A549 (cell line): ENCODE measurements at regions not wholly inside any gene's neighbourhood (a gene's known extent, or its start where the extent isn't known, plus 50 kb on each side); places are given as distances from the start of the nearest gene placed in this dataset.

Experiments used
- ATAC-seq, 2 experiments: fragments of 200-7000 bp in 1 of 2; fragments of >200 bp in 1 of 2; cut with Nextera tagmentation in 1 of 2; cut with Tn5 transposase in 1 of 2; 3 replicates each; pipeline versions ENCODE4 v1.8.0 to v1.9.1; 2018 to 2020; ENCODE audit warnings: mild to moderate bottlenecking in 1 of 2, moderate library complexity in 1 of 2
- CTCF ChIA-PET: fragments of 300-600 bp; sonication (Branson Sonifier 250); formaldehyde crosslinking; extraction: SDS; loops from one replicate; lab custom pipeline; 2021; ENCODE audit warnings: antibody characterized with exemption, inconsistent platforms; lab: Yijun Ruan, JAX
- POLR2A ChIA-PET: fragments of 350-600 bp; formaldehyde crosslinking; extraction: SDS; loops from one replicate; lab custom pipeline; 2021; ENCODE audit warnings: antibody characterized with exemption, inconsistent platforms; lab: Yijun Ruan, JAX
- DNase-seq, 2 experiments: peaks; one replicate each; pipeline versions ENCODE4 v3.0.0 to v3.0.0-alpha.2; 2011 to 2016; ENCODE audit warnings: low read depth in 1 of 2, low spot score in 1 of 2
- FAIRE-seq: peaks from 2 replicates; lab custom pipeline; 2011; peaks lifted over from hg19 to GRCh38; lab: Jason Lieb, UNC
- H3K27ac ChIP-seq, 2 experiments: fragments of >200 bp; sonication (Bioruptor Twin); formaldehyde crosslinking; 3 replicates each; pipeline ENCODE4 v1.5.1; 2016 to 2017
- H3K4me1 ChIP-seq: fragments of >200 bp; sonication (Bioruptor Twin); formaldehyde crosslinking; 3 replicates; pipeline ENCODE4 v1.6.1; 2016
- H3K4me2 ChIP-seq: fragments of >200 bp; sonication (Bioruptor Twin); formaldehyde crosslinking; 3 replicates; pipeline ENCODE4 v1.6.1; 2016
- H3K4me3 ChIP-seq: fragments of >200 bp; sonication (Bioruptor Twin); formaldehyde crosslinking; 3 replicates; pipeline ENCODE4 v1.5.1; 2016
- H3K9me3 ChIP-seq: fragments of >200 bp; sonication (Bioruptor Twin); formaldehyde crosslinking; 3 replicates; pipeline ENCODE4 v1.6.1; 2016
- CBX2 ChIP-seq: fragments of 200-600 bp; sonication (generic); IDR thresholded peaks from 2 replicates; pipeline ENCODE4 v1.6.1; 2016; ENCODE audit warnings: low read depth, mild to moderate bottlenecking, borderline replicate concordance
- CHD2 ChIP-seq: fragments of 150-350 bp; IDR thresholded peaks from 2 replicates; pipeline ENCODE4 v1.6.1; 2014; ENCODE audit warnings: low read length; ENCODE audit not compliant: partially characterized antibody
- EHMT2 ChIP-seq: fragments of 200-600 bp; sonication (generic); IDR thresholded peaks from 2 replicates; pipeline ENCODE4 v1.6.1; 2016; ENCODE audit warnings: antibody characterized with exemption, low read depth, mild to moderate bottlenecking, moderate library complexity
- ESRRA ChIP-seq: fragments of 150-350 bp; IDR thresholded peaks from 2 replicates; pipeline ENCODE4 v1.6.1; 2014; ENCODE audit warnings: mild to moderate bottlenecking, low read length, borderline replicate concordance
- FOSB ChIP-seq: fragments of 250-450 bp; sonication (Bioruptor Pico); IDR thresholded peaks from 2 replicates; pipeline ENCODE4 v1.5.0; 2020; ENCODE audit warnings: mild to moderate bottlenecking, moderate library complexity
- HDAC2 ChIP-seq: fragments of 200-600 bp; sonication (generic); IDR thresholded peaks from 2 replicates; pipeline ENCODE4 v1.6.1; 2016
- JUN ChIP-seq, 2 experiments: fragments of >200 bp; sonication (Bioruptor Twin); formaldehyde crosslinking; IDR thresholded peaks; 2 replicates in 1 of 2; 3 replicates in 1 of 2; pipeline ENCODE4 v1.6.1; 2016 to 2017
- JUNB ChIP-seq: fragments of >200 bp; sonication (Bioruptor Twin); formaldehyde crosslinking; IDR thresholded peaks from 2 replicates; pipeline ENCODE4 v1.6.1; 2016
- KDM5A ChIP-seq: fragments of 200-600 bp; sonication (generic); IDR thresholded peaks from 2 replicates; pipeline ENCODE4 v1.6.1; 2016; ENCODE audit warnings: antibody characterized with exemption, mild to moderate bottlenecking
- MAFK ChIP-seq: fragments of 450-650 bp; IDR thresholded peaks from 2 replicates; pipeline ENCODE4 v1.6.1; 2014; ENCODE audit not compliant: partially characterized antibody
- MAZ ChIP-seq: fragments of 150-350 bp; IDR thresholded peaks from 2 replicates; pipeline ENCODE4 v1.6.1; 2014; ENCODE audit warnings: antibody characterized with exemption, low read depth, low read length, borderline replicate concordance
- NPAS2 ChIP-seq: fragments of 250-450 bp; sonication (Bioruptor Pico); IDR thresholded peaks from 2 replicates; pipeline ENCODE4 v1.8.0; 2022; ENCODE audit warnings: mild to moderate bottlenecking, moderate library complexity, borderline replicate concordance
- PHF8 ChIP-seq: fragments of 200-600 bp; sonication (generic); IDR thresholded peaks from 2 replicates; pipeline ENCODE4 v1.6.1; 2016; ENCODE audit warnings: low read depth, mild to moderate bottlenecking, antibody characterized with exemption, moderate library complexity, borderline replicate concordance
- POLR2A ChIP-seq: IDR thresholded peaks from 2 replicates; pipeline ENCODE4 v1.6.1; 2012; ENCODE audit warnings: mild to moderate bottlenecking, low read length
- RAD21 ChIP-seq, 2 experiments: fragments of >200 bp in 1 of 2; sonication (Bioruptor Twin) in 1 of 2; formaldehyde crosslinking in 1 of 2; IDR thresholded peaks in 1 of 2; conservative IDR thresholded peaks in 1 of 2; 2 replicates in 1 of 2; 3 replicates in 1 of 2; pipeline ENCODE4 v1.6.1; 2012 to 2018; ENCODE audit warnings: inconsistent platforms in 1 of 2
- RARB ChIP-seq: fragments of 250-450 bp; sonication (Bioruptor Pico); IDR thresholded peaks from 2 replicates; pipeline ENCODE4 v1.8.0; 2021; ENCODE audit warnings: mild to moderate bottlenecking, moderate library complexity
- RCOR1 ChIP-seq: fragments of 150-350 bp; IDR thresholded peaks from 2 replicates; pipeline ENCODE4 v1.6.1; 2014; ENCODE audit warnings: antibody characterized with exemption, low read length, low read depth
- ZFP36 ChIP-seq: fragments of 450-650 bp; IDR thresholded peaks from 2 replicates; pipeline ENCODE4 v1.6.1; 2014; ENCODE audit warnings: borderline replicate concordance; ENCODE audit not compliant: partially characterized antibody
- ZNF302 ChIP-seq: fragments of 250-450 bp; sonication (Bioruptor Pico); IDR thresholded peaks from 2 replicates; pipeline ENCODE4 v1.9.0; 2021; ENCODE audit warnings: inconsistent platforms, mild to moderate bottlenecking, moderate library complexity
- ZSCAN20 ChIP-seq: fragments of 250-450 bp; sonication (Bioruptor Pico); IDR thresholded peaks from 2 replicates; pipeline ENCODE4 v1.8.0; 2022; ENCODE audit warnings: mild to moderate bottlenecking, moderate library complexity
- WGBS: methylation state at CpG from one replicate; pipeline ENCODE4 v1.1.6; 2017; ENCODE audit errors: missing lambda C conversion rate; 5-methylcytosine and 5-hydroxymethylcytosine counted together
- TF ChIP-seq, protein P1 (sequence below): fragments of 250-450 bp; sonication (Bioruptor Pico); IDR thresholded peaks from 2 replicates; pipeline ENCODE4 v1.5.0; 2021; ENCODE audit warnings: mild to moderate bottlenecking, moderate library complexity, borderline replicate concordance
- TF ChIP-seq, protein P2 (sequence below): fragments of >200 bp; sonication (Bioruptor Twin); formaldehyde crosslinking; IDR thresholded peaks from 3 replicates; pipeline ENCODE4 v1.6.1; 2016
- TF ChIP-seq, protein P3 (sequence below): fragments of >200 bp; sonication (Bioruptor Twin); formaldehyde crosslinking; IDR thresholded peaks from 2 replicates; pipeline ENCODE4 v1.6.1; 2016
- TF ChIP-seq, protein P4 (sequence below): IDR thresholded peaks from 2 replicates; pipeline ENCODE4 v1.6.1; 2012; ENCODE audit warnings: low read depth, borderline replicate concordance
- TF ChIP-seq, protein P5 (sequence below): fragments of 200-600 bp; sonication (generic); IDR thresholded peaks from 2 replicates; pipeline ENCODE4 v1.6.1; 2016; ENCODE audit warnings: antibody characterized with exemption, mild to moderate bottlenecking, moderate library complexity

DNA sequence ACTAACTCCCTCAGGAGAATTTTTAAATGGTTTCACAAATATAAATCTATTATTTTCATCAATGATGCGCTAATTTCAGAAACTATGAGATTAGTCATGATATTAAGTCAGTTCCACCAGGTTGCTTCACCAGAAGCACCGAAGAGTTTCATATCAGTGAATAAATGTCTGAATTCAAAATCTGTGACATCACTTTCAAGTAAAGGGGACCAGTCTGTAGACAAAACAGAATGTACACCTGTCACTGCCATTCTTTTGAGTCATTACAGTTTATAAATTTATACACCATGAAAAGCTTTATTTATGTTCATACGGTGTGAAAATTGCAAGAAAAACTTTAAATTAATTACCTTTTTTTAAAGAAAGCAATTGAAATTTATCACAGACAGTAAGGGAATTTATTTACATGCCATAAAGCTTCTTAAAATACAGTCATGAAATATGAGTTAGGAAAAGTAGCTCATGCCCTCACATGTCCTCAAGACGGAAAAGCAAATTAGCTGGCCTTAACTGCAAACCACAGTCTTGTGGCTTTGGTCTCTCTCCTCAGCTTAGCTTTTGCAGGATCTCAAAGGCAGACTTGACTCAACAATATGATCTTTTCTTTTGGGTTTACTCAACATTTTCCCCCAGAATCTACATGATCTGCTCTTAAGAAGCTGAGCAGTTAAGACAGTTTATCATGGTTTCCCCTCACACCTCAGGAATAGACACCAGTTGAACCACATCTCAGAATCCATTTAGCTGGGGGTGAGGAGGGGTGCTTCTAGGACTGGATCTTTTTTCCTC is 177.7 kb upstream of the MCHR2 start:
- ChIA-PET CTCF (interaction anchor here (0.7 kb wide), 1 partner anchor 309 kb away, joined by 3 read pairs; no protein-coding TSS in a partner anchor), POLR2A (no interaction called here)
- Histone ChIP-seq H3K9me3 (no peaks in the 10 kb centered on the region), H3K4me2 (no peak overlapping the region), H3K27ac (no peak overlapping the region), H3K4me1 (peaks cover 17% of the 10 kb centered on the region), H3K4me3 (no peak overlapping the region)
- no peak for FAIRE-seq
- no peak for DNase-seq
- ATAC-seq: no peak
- no peak for TF ChIP-seq ZFP36
- no peak for TF ChIP-seq EHMT2
- TF ChIP-seq NPAS2 (CRISPR knock-in tag): no peak
- TF ChIP-seq CHD2: no peak
- no peak for TF ChIP-seq RCOR1
- TF ChIP-seq ESRRA: no peak
- no peak for TF ChIP-seq POLR2A
- TF ChIP-seq JUNB: no peak
- TF ChIP-seq, protein P1, sequence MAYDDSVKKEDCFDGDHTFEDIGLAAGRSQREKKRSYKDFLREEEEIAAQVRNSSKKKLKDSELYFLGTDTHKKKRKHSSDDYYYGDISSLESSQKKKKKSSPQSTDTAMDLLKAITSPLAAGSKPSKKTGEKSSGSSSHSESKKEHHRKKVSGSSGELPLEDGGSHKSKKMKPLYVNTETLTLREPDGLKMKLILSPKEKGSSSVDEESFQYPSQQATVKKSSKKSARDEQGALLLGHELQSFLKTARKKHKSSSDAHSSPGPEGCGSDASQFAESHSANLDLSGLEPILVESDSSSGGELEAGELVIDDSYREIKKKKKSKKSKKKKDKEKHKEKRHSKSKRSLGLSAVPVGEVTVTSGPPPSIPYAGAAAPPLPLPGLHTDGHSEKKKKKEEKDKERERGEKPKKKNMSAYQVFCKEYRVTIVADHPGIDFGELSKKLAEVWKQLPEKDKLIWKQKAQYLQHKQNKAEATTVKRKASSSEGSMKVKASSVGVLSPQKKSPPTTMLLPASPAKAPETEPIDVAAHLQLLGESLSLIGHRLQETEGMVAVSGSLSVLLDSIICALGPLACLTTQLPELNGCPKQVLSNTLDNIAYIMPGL (CRISPR knock-in tag): no peak
- 69% methylated on average over 4 of the region's 4 CpGs for WGBS

DNA sequence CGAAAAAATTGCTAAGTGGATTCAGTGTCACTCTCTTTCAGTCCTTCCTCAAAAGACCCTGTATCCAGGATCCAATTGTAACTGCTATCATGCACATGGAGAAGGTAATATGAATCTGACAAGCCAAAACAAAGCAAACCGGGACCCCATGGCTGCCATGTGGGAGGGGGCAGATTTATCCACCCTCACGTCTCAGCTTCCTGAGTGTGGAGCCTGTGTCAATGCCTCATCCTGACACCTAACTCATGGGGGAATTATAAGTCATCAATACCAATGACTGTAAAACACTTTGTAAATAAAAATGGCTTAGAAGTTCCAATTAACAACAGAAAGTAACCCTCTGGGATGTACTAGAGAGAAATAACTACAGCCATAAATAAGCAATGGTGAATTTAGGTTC is 174.1 kb upstream of the MCHR2 start:
- no peaks in the 10 kb centered on the region for H3K4me1 ChIP-seq
- FAIRE-seq: no peak
- no peak overlapping the region for H3K4me3 ChIP-seq
- H3K9me3 ChIP-seq: no peaks in the 10 kb centered on the region
- no peak for DNase-seq
- no peak overlapping the region for H3K27ac ChIP-seq
- TF ChIP-seq CBX2: no peak
- TF ChIP-seq HDAC2: no peak
- no peak for TF ChIP-seq ZSCAN20
- TF ChIP-seq, protein P2, sequence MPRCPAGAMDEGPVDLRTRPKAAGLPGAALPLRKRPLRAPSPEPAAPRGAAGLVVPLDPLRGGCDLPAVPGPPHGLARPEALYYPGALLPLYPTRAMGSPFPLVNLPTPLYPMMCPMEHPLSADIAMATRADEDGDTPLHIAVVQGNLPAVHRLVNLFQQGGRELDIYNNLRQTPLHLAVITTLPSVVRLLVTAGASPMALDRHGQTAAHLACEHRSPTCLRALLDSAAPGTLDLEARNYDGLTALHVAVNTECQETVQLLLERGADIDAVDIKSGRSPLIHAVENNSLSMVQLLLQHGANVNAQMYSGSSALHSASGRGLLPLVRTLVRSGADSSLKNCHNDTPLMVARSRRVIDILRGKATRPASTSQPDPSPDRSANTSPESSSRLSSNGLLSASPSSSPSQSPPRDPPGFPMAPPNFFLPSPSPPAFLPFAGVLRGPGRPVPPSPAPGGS: no peak
- no peak for TF ChIP-seq FOSB (CRISPR knock-in tag)
- TF ChIP-seq RARB (CRISPR knock-in tag): no peak
- TF ChIP-seq ESRRA: no peak
- no peak for TF ChIP-seq KDM5A
- no peak for TF ChIP-seq ZNF302 (CRISPR knock-in tag)
- TF ChIP-seq MAZ: no peak
- TF ChIP-seq, protein P3, sequence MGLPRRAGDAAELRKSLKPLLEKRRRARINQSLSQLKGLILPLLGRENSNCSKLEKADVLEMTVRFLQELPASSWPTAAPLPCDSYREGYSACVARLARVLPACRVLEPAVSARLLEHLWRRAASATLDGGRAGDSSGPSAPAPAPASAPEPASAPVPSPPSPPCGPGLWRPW: no peak
- no peak for ATAC-seq
- CTCF ChIA-PET: no interaction called here
- POLR2A ChIA-PET: no interaction called here
- WGBS: 73% methylated on average over 3 of the region's 3 CpGs
- H3K4me2 ChIP-seq: no peak overlapping the region

DNA sequence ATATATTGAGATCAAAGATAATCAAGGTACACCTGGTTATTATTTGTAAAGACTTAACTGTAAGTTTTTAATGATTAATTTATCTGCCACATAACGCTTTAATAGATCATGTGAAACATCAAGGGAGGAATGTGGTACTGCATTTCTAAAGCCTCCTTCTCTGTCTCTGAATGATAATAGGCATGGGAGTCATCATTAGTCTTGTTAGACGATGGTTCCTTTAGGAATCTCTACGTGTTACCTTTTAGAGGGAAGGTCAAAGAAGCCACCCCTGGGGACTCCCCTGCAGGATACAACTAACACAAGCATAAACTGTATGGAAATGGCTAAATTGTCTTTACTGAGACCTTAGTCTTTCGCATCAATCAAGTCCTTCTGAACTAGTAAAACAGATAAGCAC is 173.6 kb upstream of the MCHR2 start:
- H3K4me1 ChIP-seq: no peaks in the 10 kb centered on the region
- 74% methylated on average over 4 of the region's 4 CpGs for WGBS
- no peak for TF ChIP-seq JUN (IDR thresholded peaks at IDR 0.05)
- TF ChIP-seq PHF8: no peak
- TF ChIP-seq, protein P4, sequence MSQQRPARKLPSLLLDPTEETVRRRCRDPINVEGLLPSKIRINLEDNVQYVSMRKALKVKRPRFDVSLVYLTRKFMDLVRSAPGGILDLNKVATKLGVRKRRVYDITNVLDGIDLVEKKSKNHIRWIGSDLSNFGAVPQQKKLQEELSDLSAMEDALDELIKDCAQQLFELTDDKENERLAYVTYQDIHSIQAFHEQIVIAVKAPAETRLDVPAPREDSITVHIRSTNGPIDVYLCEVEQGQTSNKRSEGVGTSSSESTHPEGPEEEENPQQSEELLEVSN: no peak
- TF ChIP-seq MAZ: no peak
- TF ChIP-seq RAD21 (conservative IDR thresholded peaks at IDR 0.05 in 1 of 2, IDR thresholded peaks at IDR 0.05 in 1 of 2): no peak
- TF ChIP-seq, protein P5, sequence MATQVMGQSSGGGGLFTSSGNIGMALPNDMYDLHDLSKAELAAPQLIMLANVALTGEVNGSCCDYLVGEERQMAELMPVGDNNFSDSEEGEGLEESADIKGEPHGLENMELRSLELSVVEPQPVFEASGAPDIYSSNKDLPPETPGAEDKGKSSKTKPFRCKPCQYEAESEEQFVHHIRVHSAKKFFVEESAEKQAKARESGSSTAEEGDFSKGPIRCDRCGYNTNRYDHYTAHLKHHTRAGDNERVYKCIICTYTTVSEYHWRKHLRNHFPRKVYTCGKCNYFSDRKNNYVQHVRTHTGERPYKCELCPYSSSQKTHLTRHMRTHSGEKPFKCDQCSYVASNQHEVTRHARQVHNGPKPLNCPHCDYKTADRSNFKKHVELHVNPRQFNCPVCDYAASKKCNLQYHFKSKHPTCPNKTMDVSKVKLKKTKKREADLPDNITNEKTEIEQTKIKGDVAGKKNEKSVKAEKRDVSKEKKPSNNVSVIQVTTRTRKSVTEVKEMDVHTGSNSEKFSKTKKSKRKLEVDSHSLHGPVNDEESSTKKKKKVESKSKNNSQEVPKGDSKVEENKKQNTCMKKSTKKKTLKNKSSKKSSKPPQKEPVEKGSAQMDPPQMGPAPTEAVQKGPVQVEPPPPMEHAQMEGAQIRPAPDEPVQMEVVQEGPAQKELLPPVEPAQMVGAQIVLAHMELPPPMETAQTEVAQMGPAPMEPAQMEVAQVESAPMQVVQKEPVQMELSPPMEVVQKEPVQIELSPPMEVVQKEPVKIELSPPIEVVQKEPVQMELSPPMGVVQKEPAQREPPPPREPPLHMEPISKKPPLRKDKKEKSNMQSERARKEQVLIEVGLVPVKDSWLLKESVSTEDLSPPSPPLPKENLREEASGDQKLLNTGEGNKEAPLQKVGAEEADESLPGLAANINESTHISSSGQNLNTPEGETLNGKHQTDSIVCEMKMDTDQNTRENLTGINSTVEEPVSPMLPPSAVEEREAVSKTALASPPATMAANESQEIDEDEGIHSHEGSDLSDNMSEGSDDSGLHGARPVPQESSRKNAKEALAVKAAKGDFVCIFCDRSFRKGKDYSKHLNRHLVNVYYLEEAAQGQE: no peak
- no peak for TF ChIP-seq MAFK
- no peak for TF ChIP-seq NPAS2 (CRISPR knock-in tag)
- TF ChIP-seq, all 56 proteins: peak for 0
- Histone ChIP-seq H3K4me3 (no peak overlapping the region), H3K4me2 (no peak overlapping the region), H3K9me3 (no peaks in the 10 kb centered on the region), H3K27ac (no peak overlapping the region)
- CTCF ChIA-PET: no interaction called here
- POLR2A ChIA-PET: interaction anchor here (0.6 kb wide), 1 partner anchor 29 kb away, joined by 3 read pairs; no protein-coding TSS in a partner anchor
- DNase-seq (no peak), ATAC-seq (no peak), FAIRE-seq (no peak)
